GM23338 (cell line): ENCODE measurements at regions not wholly inside any gene's neighbourhood (a gene's known extent, or its start where the extent isn't known, plus 50 kb on each side); places are given as distances from the start of the nearest gene placed in this dataset.

Experiments used
- ATAC-seq: fragments of 200-7000 bp; cut with Tn5 transposase; 3 replicates; pipeline ENCODE4 v1.9.1; 2020
- DNase-seq: peaks from one replicate; pipeline ENCODE4 v3.0.0-alpha.2; 2015; ENCODE audit warnings: low spot score
- H2AFZ ChIP-seq: fragments of 200-600 bp; sonication (generic); 2 replicates; pipeline ENCODE4 v1.8.0; 2016; ENCODE audit warnings: antibody characterized with exemption, mild to moderate bottlenecking, moderate library complexity
- H3F3A ChIP-seq: fragments of 200-600 bp; sonication (generic); replicated peaks from 2 replicates; pipeline ENCODE4 v1.8.0; 2017; ENCODE audit warnings: antibody characterized with exemption, mixed run types, low read depth
- H3K27ac ChIP-seq: fragments of 200-600 bp; sonication (generic); 2 replicates; pipeline ENCODE4 v1.6.1; 2016; ENCODE audit warnings: low read depth
- H3K27me3 ChIP-seq: fragments of 200-600 bp; sonication (generic); 2 replicates; pipeline ENCODE4 v1.8.0; 2016; ENCODE audit warnings: mild to moderate bottlenecking, mixed run types, moderate library complexity; ENCODE audit not compliant: insufficient read depth
- H3K36me3 ChIP-seq: fragments of 200-600 bp; sonication (generic); 2 replicates; pipeline ENCODE4 v1.8.0; 2016; ENCODE audit warnings: mild to moderate bottlenecking; ENCODE audit not compliant: insufficient read depth
- H3K4me1 ChIP-seq: fragments of 200-600 bp; sonication (generic); 2 replicates; pipeline ENCODE4 v1.8.0; 2016; ENCODE audit warnings: mild to moderate bottlenecking, moderate library complexity; ENCODE audit not compliant: insufficient read depth
- H3K4me2 ChIP-seq: fragments of 200-600 bp; sonication (generic); 2 replicates; pipeline ENCODE4 v1.7.1; 2017; ENCODE audit warnings: mixed run types
- H3K4me3 ChIP-seq: fragments of 200-600 bp; sonication (generic); 2 replicates; pipeline ENCODE4 v1.6.1; 2016; ENCODE audit warnings: mixed run types
- H3K79me2 ChIP-seq: fragments of 200-600 bp; sonication (generic); replicated peaks from 2 replicates; pipeline ENCODE4 v1.8.0; 2017; ENCODE audit warnings: mild to moderate bottlenecking; ENCODE audit not compliant: insufficient read depth
- H3K9me2 ChIP-seq: fragments of 200-600 bp; sonication (generic); 2 replicates; pipeline ENCODE4 v1.8.0; 2017; ENCODE audit not compliant: insufficient read depth
- H4K20me1 ChIP-seq: fragments of 200-600 bp; sonication (generic); replicated peaks from 2 replicates; pipeline ENCODE4 v1.8.0; 2017; ENCODE audit warnings: mild to moderate bottlenecking; ENCODE audit not compliant: insufficient read depth
- H3K27ac Mint-ChIP-seq: 2 replicates; pipeline ENCODE4 v1.8.0; 2020; ENCODE audit warnings: inconsistent platforms, mild to moderate bottlenecking, moderate library complexity, mixed read lengths
- H3K27me3 Mint-ChIP-seq: 3 replicates; pipeline ENCODE4 v1.8.0; 2022; ENCODE audit warnings: low read depth, mild to moderate bottlenecking, moderate library complexity, mixed read lengths, inconsistent platforms; ENCODE audit not compliant: insufficient read depth, poor library complexity
- H3K36me3 Mint-ChIP-seq: 3 replicates; pipeline ENCODE4 v1.8.0; 2021; ENCODE audit warnings: low read depth, mild to moderate bottlenecking, inconsistent platforms, moderate library complexity, mixed read lengths
- H3K4me1 Mint-ChIP-seq: 3 replicates; pipeline ENCODE4 v1.8.0; 2020; ENCODE audit warnings: mild to moderate bottlenecking, inconsistent platforms, mixed read lengths
- H3K4me3 Mint-ChIP-seq: 3 replicates; pipeline ENCODE4 v1.8.0; 2021; ENCODE audit warnings: moderate library complexity, mild to moderate bottlenecking, inconsistent platforms, mixed read lengths
- H3K9me3 Mint-ChIP-seq: 3 replicates; pipeline ENCODE4 v1.8.0; 2020; ENCODE audit warnings: moderate library complexity, mild to moderate bottlenecking, inconsistent platforms, mixed read lengths
- CREB1 ChIP-seq: fragments of 250-450 bp; sonication (Bioruptor Pico); IDR thresholded peaks from 2 replicates; pipeline ENCODE4 v1.5.0; 2020; ENCODE audit warnings: low read depth, mild to moderate bottlenecking, moderate library complexity
- EZH2 ChIP-seq: fragments of 200-600 bp; sonication (generic); IDR thresholded peaks from one replicate; pipeline ENCODE4 v1.8.0; 2017; ENCODE audit warnings: antibody characterized with exemption, mild to moderate bottlenecking, low read depth; ENCODE audit not compliant: unreplicated experiment
- JUNB ChIP-seq: IDR thresholded peaks from one replicate; pipeline ENCODE4 v1.6.1; 2016; ENCODE audit warnings: antibody characterized with exemption; ENCODE audit not compliant: unreplicated experiment
- NANOG ChIP-seq: IDR thresholded peaks from 2 replicates; pipeline ENCODE4 v1.6.1; 2016; ENCODE audit warnings: antibody characterized with exemption, borderline replicate concordance
- POLR2AphosphoS5 ChIP-seq: IDR thresholded peaks from 2 replicates; pipeline ENCODE4 v1.6.1; 2016; ENCODE audit warnings: antibody characterized with exemption, low read depth
- STAT1 ChIP-seq: IDR thresholded peaks from one replicate; pipeline ENCODE4 v1.6.1; 2016; ENCODE audit warnings: antibody characterized with exemption; ENCODE audit not compliant: unreplicated experiment
- ZNF114 ChIP-seq: fragments of 250-450 bp; sonication (Bioruptor Pico); IDR thresholded peaks from 2 replicates; pipeline ENCODE4 v1.5.0; 2020; ENCODE audit warnings: mild to moderate bottlenecking, moderate library complexity
- ZNF331 ChIP-seq: fragments of 250-450 bp; sonication (Bioruptor Pico); IDR thresholded peaks from 2 replicates; pipeline ENCODE4 v1.5.0; 2020; ENCODE audit warnings: low read depth, mild to moderate bottlenecking, moderate library complexity
- TF ChIP-seq, protein P1 (sequence below): IDR thresholded peaks from 2 replicates; pipeline ENCODE4 v1.6.1; 2016; ENCODE audit warnings: antibody characterized with exemption
- TF ChIP-seq, protein P2 (sequence below): fragments of 250-450 bp; sonication (Bioruptor Pico); IDR thresholded peaks from 2 replicates; pipeline ENCODE4 v1.5.0; 2020; ENCODE audit warnings: mild to moderate bottlenecking, moderate library complexity
- TF ChIP-seq, protein P3 (sequence below), 2 experiments: fragments of 200-600 bp in 1 of 2; sonication (generic) in 1 of 2; conservative IDR thresholded peaks; 2 replicates each; pipeline versions ENCODE4 v1.5.1 to v1.6.1; 2016 to 2017; ENCODE audit warnings: antibody characterized with exemption in 2 of 2, low read depth in 2 of 2, mild to moderate bottlenecking in 2 of 2, moderate library complexity in 1 of 2

DNA sequence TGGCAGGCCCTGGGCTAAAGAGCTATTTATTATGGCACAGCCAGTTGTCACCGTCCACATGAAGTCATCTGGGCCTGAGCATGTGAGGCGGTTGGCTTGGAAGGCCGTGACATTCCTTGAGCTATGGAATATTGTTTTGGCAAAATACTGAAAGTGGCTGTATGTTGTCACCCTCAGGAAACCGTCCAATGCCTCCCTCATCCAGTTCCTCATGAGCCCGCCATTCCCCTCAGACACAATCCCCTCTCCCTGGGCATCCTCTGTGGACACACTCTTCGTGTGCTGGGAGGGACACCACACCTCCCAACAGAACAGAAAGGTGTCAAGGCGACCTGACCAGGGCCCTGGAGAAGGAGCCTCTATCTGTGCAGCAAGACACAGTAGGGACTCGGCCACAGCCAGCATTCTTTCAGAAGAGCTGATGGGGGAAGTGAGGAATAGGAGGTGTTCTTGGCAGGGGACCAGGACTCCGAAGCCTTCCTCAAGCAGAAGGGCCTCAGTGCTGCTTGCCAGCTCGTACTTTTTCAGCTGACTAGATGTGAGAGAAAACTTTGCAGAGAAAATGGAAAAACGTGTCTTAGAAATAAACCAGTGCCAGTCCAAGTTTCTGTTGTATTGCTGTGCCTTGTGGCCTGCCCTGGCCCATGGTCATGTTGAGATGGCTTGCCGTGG is 120.5 kb downstream of the SOD2 start:
- Mint-ChIP-seq H3K4me1 (no peaks in the 10 kb centered on the region), H3K9me3 (peaks cover 53% of the 10 kb centered on the region), H3K4me3 (no peak overlapping the region), H3K27me3 (peaks cover 2% of the 10 kb centered on the region), H3K27ac (no peak overlapping the region), H3K36me3 (peaks cover 16% of the 10 kb centered on the region)
- Histone ChIP-seq H3K27me3 (no peaks in the 10 kb centered on the region), H3K4me1 (no peaks in the 10 kb centered on the region), H4K20me1 (no peaks in the 10 kb centered on the region), H3K79me2 (no peaks in the 10 kb centered on the region), H3K9me2 (0 out of 2 replicates have a peak, but pooled peaks cover 5% of the 10 kb centered on the region), H3K4me2 (no peak overlapping the region), H3F3A (no peaks in the 10 kb centered on the region), H3K36me3 (peaks cover 7% of the 10 kb centered on the region; the same call in 1 of the 2 replicates), H3K4me3 (no peak overlapping the region), H2AFZ (no peak overlapping the region), H3K27ac (no peak overlapping the region)
- no peak for ATAC-seq
- TF ChIP-seq, protein P1, sequence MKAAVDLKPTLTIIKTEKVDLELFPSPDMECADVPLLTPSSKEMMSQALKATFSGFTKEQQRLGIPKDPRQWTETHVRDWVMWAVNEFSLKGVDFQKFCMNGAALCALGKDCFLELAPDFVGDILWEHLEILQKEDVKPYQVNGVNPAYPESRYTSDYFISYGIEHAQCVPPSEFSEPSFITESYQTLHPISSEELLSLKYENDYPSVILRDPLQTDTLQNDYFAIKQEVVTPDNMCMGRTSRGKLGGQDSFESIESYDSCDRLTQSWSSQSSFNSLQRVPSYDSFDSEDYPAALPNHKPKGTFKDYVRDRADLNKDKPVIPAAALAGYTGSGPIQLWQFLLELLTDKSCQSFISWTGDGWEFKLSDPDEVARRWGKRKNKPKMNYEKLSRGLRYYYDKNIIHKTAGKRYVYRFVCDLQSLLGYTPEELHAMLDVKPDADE: no peak
- TF ChIP-seq, protein P2, sequence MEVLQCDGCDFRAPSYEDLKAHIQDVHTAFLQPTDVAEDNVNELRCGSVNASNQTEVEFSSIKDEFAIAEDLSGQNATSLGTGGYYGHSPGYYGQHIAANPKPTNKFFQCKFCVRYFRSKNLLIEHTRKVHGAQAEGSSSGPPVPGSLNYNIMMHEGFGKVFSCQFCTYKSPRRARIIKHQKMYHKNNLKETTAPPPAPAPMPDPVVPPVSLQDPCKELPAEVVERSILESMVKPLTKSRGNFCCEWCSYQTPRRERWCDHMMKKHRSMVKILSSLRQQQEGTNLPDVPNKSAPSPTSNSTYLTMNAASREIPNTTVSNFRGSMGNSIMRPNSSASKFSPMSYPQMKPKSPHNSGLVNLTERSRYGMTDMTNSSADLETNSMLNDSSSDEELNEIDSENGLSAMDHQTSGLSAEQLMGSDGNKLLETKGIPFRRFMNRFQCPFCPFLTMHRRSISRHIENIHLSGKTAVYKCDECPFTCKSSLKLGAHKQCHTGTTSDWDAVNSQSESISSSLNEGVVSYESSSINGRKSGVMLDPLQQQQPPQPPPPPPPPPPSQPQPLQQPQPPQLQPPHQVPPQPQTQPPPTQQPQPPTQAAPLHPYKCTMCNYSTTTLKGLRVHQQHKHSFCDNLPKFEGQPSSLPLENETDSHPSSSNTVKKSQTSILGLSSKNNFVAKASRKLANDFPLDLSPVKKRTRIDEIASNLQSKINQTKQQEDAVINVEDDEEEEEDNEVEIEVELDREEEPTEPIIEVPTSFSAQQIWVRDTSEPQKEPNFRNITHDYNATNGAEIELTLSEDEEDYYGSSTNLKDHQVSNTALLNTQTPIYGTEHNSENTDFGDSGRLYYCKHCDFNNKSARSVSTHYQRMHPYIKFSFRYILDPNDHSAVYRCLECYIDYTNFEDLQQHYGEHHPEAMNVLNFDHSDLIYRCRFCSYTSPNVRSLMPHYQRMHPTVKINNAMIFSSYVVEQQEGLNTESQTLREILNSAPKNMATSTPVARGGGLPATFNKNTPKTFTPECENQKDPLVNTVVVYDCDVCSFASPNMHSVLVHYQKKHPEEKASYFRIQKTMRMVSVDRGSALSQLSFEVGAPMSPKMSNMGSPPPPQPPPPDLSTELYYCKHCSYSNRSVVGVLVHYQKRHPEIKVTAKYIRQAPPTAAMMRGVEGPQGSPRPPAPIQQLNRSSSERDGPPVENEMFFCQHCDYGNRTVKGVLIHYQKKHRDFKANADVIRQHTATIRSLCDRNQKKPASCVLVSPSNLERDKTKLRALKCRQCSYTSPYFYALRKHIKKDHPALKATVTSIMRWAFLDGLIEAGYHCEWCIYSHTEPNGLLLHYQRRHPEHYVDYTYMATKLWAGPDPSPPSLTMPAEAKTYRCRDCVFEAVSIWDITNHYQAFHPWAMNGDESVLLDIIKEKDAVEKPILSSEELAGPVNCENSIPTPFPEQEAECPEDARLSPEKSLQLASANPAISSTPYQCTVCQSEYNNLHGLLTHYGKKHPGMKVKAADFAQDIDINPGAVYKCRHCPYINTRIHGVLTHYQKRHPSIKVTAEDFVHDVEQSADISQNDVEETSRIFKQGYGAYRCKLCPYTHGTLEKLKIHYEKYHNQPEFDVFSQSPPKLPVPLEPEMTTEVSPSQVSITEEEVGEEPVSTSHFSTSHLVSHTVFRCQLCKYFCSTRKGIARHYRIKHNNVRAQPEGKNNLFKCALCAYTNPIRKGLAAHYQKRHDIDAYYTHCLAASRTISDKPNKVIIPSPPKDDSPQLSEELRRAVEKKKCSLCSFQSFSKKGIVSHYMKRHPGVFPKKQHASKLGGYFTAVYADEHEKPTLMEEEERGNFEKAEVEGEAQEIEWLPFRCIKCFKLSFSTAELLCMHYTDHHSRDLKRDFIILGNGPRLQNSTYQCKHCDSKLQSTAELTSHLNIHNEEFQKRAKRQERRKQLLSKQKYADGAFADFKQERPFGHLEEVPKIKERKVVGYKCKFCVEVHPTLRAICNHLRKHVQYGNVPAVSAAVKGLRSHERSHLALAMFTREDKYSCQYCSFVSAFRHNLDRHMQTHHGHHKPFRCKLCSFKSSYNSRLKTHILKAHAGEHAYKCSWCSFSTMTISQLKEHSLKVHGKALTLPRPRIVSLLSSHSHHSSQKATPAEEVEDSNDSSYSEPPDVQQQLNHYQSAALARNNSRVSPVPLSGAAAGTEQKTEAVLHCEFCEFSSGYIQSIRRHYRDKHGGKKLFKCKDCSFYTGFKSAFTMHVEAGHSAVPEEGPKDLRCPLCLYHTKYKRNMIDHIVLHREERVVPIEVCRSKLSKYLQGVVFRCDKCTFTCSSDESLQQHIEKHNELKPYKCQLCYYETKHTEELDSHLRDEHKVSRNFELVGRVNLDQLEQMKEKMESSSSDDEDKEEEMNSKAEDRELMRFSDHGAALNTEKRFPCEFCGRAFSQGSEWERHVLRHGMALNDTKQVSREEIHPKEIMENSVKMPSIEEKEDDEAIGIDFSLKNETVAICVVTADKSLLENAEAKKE (CRISPR knock-in tag): no peak
- no peak for TF ChIP-seq STAT1
- no peak for TF ChIP-seq JUNB
- TF ChIP-seq POLR2AphosphoS5: no peak
- no peak for TF ChIP-seq NANOG
- no peak for TF ChIP-seq ZNF114 (CRISPR knock-in tag)
- TF ChIP-seq, protein P3, sequence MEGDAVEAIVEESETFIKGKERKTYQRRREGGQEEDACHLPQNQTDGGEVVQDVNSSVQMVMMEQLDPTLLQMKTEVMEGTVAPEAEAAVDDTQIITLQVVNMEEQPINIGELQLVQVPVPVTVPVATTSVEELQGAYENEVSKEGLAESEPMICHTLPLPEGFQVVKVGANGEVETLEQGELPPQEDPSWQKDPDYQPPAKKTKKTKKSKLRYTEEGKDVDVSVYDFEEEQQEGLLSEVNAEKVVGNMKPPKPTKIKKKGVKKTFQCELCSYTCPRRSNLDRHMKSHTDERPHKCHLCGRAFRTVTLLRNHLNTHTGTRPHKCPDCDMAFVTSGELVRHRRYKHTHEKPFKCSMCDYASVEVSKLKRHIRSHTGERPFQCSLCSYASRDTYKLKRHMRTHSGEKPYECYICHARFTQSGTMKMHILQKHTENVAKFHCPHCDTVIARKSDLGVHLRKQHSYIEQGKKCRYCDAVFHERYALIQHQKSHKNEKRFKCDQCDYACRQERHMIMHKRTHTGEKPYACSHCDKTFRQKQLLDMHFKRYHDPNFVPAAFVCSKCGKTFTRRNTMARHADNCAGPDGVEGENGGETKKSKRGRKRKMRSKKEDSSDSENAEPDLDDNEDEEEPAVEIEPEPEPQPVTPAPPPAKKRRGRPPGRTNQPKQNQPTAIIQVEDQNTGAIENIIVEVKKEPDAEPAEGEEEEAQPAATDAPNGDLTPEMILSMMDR (conservative IDR thresholded peaks at IDR 0.05; ENCODE audit: low read depth in 2 of 2): no peak
- no peak for TF ChIP-seq EZH2
- TF ChIP-seq ZNF331 (CRISPR knock-in tag): no peak
- TF ChIP-seq CREB1: no peak
- DNase-seq: no peak
